ENCODE measurements at regions not wholly inside any gene's neighbourhood (a gene's known extent, or its start where the extent isn't known, plus 50 kb on each side); places are given as distances from the start of the nearest gene placed in this dataset.

- TF ChIP-seq CTCF (tag by site-specific recombination; IDR thresholded peaks at IDR 0.05): no peak
- TF ChIP-seq, protein P1, sequence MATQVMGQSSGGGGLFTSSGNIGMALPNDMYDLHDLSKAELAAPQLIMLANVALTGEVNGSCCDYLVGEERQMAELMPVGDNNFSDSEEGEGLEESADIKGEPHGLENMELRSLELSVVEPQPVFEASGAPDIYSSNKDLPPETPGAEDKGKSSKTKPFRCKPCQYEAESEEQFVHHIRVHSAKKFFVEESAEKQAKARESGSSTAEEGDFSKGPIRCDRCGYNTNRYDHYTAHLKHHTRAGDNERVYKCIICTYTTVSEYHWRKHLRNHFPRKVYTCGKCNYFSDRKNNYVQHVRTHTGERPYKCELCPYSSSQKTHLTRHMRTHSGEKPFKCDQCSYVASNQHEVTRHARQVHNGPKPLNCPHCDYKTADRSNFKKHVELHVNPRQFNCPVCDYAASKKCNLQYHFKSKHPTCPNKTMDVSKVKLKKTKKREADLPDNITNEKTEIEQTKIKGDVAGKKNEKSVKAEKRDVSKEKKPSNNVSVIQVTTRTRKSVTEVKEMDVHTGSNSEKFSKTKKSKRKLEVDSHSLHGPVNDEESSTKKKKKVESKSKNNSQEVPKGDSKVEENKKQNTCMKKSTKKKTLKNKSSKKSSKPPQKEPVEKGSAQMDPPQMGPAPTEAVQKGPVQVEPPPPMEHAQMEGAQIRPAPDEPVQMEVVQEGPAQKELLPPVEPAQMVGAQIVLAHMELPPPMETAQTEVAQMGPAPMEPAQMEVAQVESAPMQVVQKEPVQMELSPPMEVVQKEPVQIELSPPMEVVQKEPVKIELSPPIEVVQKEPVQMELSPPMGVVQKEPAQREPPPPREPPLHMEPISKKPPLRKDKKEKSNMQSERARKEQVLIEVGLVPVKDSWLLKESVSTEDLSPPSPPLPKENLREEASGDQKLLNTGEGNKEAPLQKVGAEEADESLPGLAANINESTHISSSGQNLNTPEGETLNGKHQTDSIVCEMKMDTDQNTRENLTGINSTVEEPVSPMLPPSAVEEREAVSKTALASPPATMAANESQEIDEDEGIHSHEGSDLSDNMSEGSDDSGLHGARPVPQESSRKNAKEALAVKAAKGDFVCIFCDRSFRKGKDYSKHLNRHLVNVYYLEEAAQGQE (tag by site-specific recombination; IDR thresholded peaks at IDR 0.05): no peak
- no peak for TF ChIP-seq ZNF138 (tag by site-specific recombination; IDR thresholded peaks at IDR 0.05; ENCODE audit: borderline replicate concordance)
These were observed 539.4 kb upstream of the ID2 start for GRCh38 chr2:8142461-8142860.
